CD14-positive monocyte (primary cell): ENCODE measurements at regions not wholly inside any gene's neighbourhood (a gene's known extent, or its start where the extent isn't known, plus 50 kb on each side); places are given as distances from the start of the nearest gene placed in this dataset.

Experiments used
- DNase-seq, 3 donors: peaks; one replicate each; pipeline ENCODE4 v3.0.0-alpha.2; 2011 to 2022
- H2AFZ ChIP-seq: 2 replicates; pipeline ENCODE4 v1.6.0; 2012; ENCODE audit warnings: mild to moderate bottlenecking, low read depth, low read length, inconsistent platforms; ENCODE audit not compliant: insufficient read depth, poor library complexity, severe bottlenecking
- H3K27ac ChIP-seq, 2 donors: 1 replicate in 1 of 2; 2 replicates in 1 of 2; pipeline ENCODE4 v1.5.1; 2012 to 2013; ENCODE audit warnings: low read length in 2 of 2, control low read depth in 1 of 2, inconsistent platforms in 1 of 2, low read depth in 1 of 2, mild to moderate bottlenecking in 1 of 2
- H3K27me3 ChIP-seq, 2 donors: one replicate each; pipeline versions ENCODE4 v1.6.0 to v1.6.1; 2011 to 2013; ENCODE audit warnings: low read length in 2 of 2; ENCODE audit not compliant: control insufficient read depth in 2 of 2, insufficient read depth in 2 of 2
- H3K36me3 ChIP-seq, 2 donors: replicated peaks in 1 of 2; 1 replicate in 1 of 2; 2 replicates in 1 of 2; pipeline versions ENCODE4 v1.5.1 to v1.6.1; 2012 to 2013; ENCODE audit warnings: low read length in 2 of 2, control low read depth in 1 of 2, inconsistent platforms in 1 of 2, mild to moderate bottlenecking in 1 of 2; ENCODE audit not compliant: insufficient read depth in 2 of 2, control insufficient read depth in 1 of 2
- H3K4me1 ChIP-seq, 2 donors: 1 replicate in 1 of 2; 2 replicates in 1 of 2; pipeline versions ENCODE4 v1.5.1 to v1.6.1; 2012 to 2013; ENCODE audit warnings: low read length in 2 of 2, control low read depth in 1 of 2, inconsistent platforms in 1 of 2, mild to moderate bottlenecking in 1 of 2, moderate library complexity in 1 of 2; ENCODE audit not compliant: insufficient read depth in 2 of 2, control insufficient read depth in 1 of 2
- H3K4me2 ChIP-seq: replicated peaks from 2 replicates; pipeline ENCODE3; 2012; ENCODE audit warnings: low read length, moderate library complexity, mild to moderate bottlenecking; ENCODE audit not compliant: poor library complexity, severe bottlenecking; ENCODE audit errors: extremely low read depth
- H3K4me3 ChIP-seq, 3 experiments: fragments of 200-600 bp in 1 of 3; sonication (generic) in 1 of 3; replicated peaks in 1 of 3; 1 replicate in 2 of 3; 2 replicates in 1 of 3; pipeline ENCODE4 v1.5.1; 2011 to 2013; ENCODE audit warnings: low read length in 3 of 3, mild to moderate bottlenecking in 3 of 3, control low read depth in 2 of 3, low read depth in 2 of 3, inconsistent platforms in 1 of 3, moderate library complexity in 1 of 3
- H3K79me2 ChIP-seq: 2 replicates; pipeline ENCODE4 v1.6.0; 2012; ENCODE audit warnings: mild to moderate bottlenecking, control low read depth, inconsistent platforms, low read length, moderate library complexity; ENCODE audit not compliant: insufficient read depth
- H3K9ac ChIP-seq: 2 replicates; pipeline ENCODE4 v1.6.0; 2017; ENCODE audit warnings: low read length, mild to moderate bottlenecking; ENCODE audit not compliant: insufficient read depth, poor library complexity, severe bottlenecking
- H3K9me3 ChIP-seq, 2 donors: replicated peaks in 1 of 2; 1 replicate in 1 of 2; 2 replicates in 1 of 2; pipeline versions ENCODE4 v1.5.1 to v1.6.1; 2012 to 2013; ENCODE audit warnings: low read length in 2 of 2, control low read depth in 1 of 2; ENCODE audit not compliant: control insufficient read depth in 1 of 2, insufficient read depth in 1 of 2
- H4K20me1 ChIP-seq: 2 replicates; pipeline ENCODE4 v1.6.0; 2012; ENCODE audit warnings: mild to moderate bottlenecking, low read length, control low read depth, moderate library complexity; ENCODE audit not compliant: insufficient read depth
- H3K27ac Mint-ChIP-seq, 7 donors: one replicate each; pipeline ENCODE4 v1.8.0; 2020; ENCODE audit warnings: mild to moderate bottlenecking in 7 of 7, mixed read lengths in 7 of 7, moderate library complexity in 6 of 7, inconsistent platforms in 2 of 7
- H3K27me3 Mint-ChIP-seq, 3 donors: one replicate each; pipeline ENCODE4 v1.8.0; 2021 to 2022; ENCODE audit warnings: low read depth in 3 of 3, mild to moderate bottlenecking in 3 of 3, mixed read lengths in 3 of 3, moderate library complexity in 3 of 3, inconsistent platforms in 1 of 3
- H3K36me3 Mint-ChIP-seq, 2 donors: one replicate each; pipeline ENCODE4 v1.8.0; 2020; ENCODE audit warnings: mixed read lengths in 2 of 2, inconsistent platforms in 1 of 2, mild to moderate bottlenecking in 1 of 2
- H3K4me1 Mint-ChIP-seq: one replicate; pipeline ENCODE4 v1.8.0; 2020; ENCODE audit warnings: mild to moderate bottlenecking, mixed read lengths
- H3K4me3 Mint-ChIP-seq, 2 donors: one replicate each; pipeline ENCODE4 v1.8.0; 2020; ENCODE audit warnings: mild to moderate bottlenecking in 2 of 2, mixed read lengths in 2 of 2, moderate library complexity in 1 of 2
- H3K9me3 Mint-ChIP-seq, 7 donors: one replicate each; pipeline ENCODE4 v1.8.0; 2020 to 2022; ENCODE audit warnings: mixed read lengths in 7 of 7, mild to moderate bottlenecking in 6 of 7, moderate library complexity in 6 of 7, inconsistent platforms in 2 of 7
- CTCF ChIP-seq: fragments of 200-600 bp; IDR thresholded peaks from one replicate; pipeline ENCODE4 v1.8.0; 2022; ENCODE audit warnings: antibody characterized with exemption, mild to moderate bottlenecking
- WGBS: methylation state at CpG from one replicate; pipeline ENCODE4 v1.1.5; 2013; ENCODE audit warnings: missing lambda C conversion rate; ENCODE audit not compliant: insufficient coverage; 5-methylcytosine and 5-hydroxymethylcytosine counted together
- intact Hi-C, 2 donors: fragments of 100-400 bp; cut with micrococcal nuclease; formaldehyde crosslinking; loops; one replicate each; pipeline versions ENCODE4 v1.15.0 to v1.15.1; 2023

- Histone ChIP-seq H4K20me1 (no peaks in the 10 kb centered on the region), H3K4me2 (no peak overlapping the region), H3K27me3 (no peaks in the 10 kb centered on the region), H3K4me1 (no peaks in the 10 kb centered on the region), H3K79me2 (no peaks in the 10 kb centered on the region), H3K4me3 (no peak overlapping the region), H3K27ac (no peak overlapping the region), H2AFZ (no peak overlapping the region), H3K36me3 (no peaks in the 10 kb centered on the region), H3K9me3 (peaks cover 19 to 47% of the 10 kb centered on the region in 2 donors), H3K9ac (no peak overlapping the region)
- WGBS: 88% methylated on average over 4 of the region's 4 CpGs
- intact Hi-C loops: no loop called here
- no peak overlapping the region for H3K27ac Mint-ChIP-seq
- no peak overlapping the region for H3K4me3 Mint-ChIP-seq
- H3K4me1 Mint-ChIP-seq: no peaks in the 10 kb centered on the region
- peaks cover 0 to 2% (median 2%) of the 10 kb centered on the region in 3 donors for H3K27me3 Mint-ChIP-seq
- DNase-seq: no peak
- peaks cover 0 to 38% (median 11%) of the 10 kb centered on the region in 7 donors for H3K9me3 Mint-ChIP-seq
- no peak for TF ChIP-seq CTCF
- H3K36me3 Mint-ChIP-seq: no peaks in the 10 kb centered on the region
Measured at GRCh38 chr18:14922965-14923565, 175.1 kb downstream of the ANKRD30B start.

GRCh38 chr18:14924226-14924625 lies 176.3 kb downstream of the ANKRD30B start:
- TF ChIP-seq CTCF: no peak
- H3K4me1 Mint-ChIP-seq: no peaks in the 10 kb centered on the region
- Histone ChIP-seq H3K9ac (no peak overlapping the region), H3K36me3 (no peaks in the 10 kb centered on the region), H3K27ac (no peak overlapping the region), H4K20me1 (no peaks in the 10 kb centered on the region), H3K4me3 (no peak overlapping the region), H3K4me2 (no peak overlapping the region), H3K9me3 (peaks cover 12 to 45% of the 10 kb centered on the region in 2 donors), H3K4me1 (no peaks in the 10 kb centered on the region), H2AFZ (no peak overlapping the region), H3K79me2 (no peaks in the 10 kb centered on the region), H3K27me3 (no peaks in the 10 kb centered on the region)
- DNase-seq: no peak
- H3K4me3 Mint-ChIP-seq: no peak overlapping the region
- WGBS: no CpG with 5 or more reads among the region's 4 CpGs
- H3K9me3 Mint-ChIP-seq: peaks cover 0 to 35% (median 14%) of the 10 kb centered on the region in 7 donors
- no peak overlapping the region for H3K27ac Mint-ChIP-seq
- no peaks in the 10 kb centered on the region for H3K36me3 Mint-ChIP-seq
- intact Hi-C loops: no loop called here
- peaks cover 0 to 3% (median 2%) of the 10 kb centered on the region in 3 donors for H3K27me3 Mint-ChIP-seq
